Erythroblast (primary cell): ENCODE measurements at regions not wholly inside any gene's neighbourhood (a gene's known extent, or its start where the extent isn't known, plus 50 kb on each side); places are given as distances from the start of the nearest gene placed in this dataset.

ENCODE experiments used
- GATA1 ChIP-seq: IDR thresholded peaks from 2 replicates; pipeline ENCODE4 v1.6.1; 2011; ENCODE audit warnings: low read depth, mild to moderate bottlenecking, control low read depth, low read length, moderate library complexity
- POLR2A ChIP-seq: IDR thresholded peaks from 2 replicates; pipeline ENCODE4 v1.6.1; 2011; ENCODE audit warnings: mild to moderate bottlenecking, low read length

DNA sequence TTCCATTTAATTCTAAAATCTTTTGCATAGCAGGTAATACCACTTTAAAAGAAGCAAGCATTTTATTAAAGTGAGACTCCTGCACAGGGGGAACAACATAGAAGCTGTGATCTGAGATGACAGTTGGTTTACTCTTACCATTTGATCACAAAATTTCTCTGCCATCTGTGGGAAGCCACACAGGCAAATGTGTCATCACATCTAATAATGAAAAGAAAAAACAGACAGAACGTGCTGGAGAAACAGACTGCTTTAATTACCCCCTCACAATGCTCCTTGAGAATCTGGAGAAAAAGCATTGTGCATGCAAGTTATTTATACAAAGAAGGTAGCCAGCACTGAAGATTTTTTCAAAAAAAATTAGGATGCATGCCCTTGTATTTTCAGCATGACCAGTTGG, 165.2 kb upstream of the PTER start:
- TF ChIP-seq POLR2A, result no peak
- TF ChIP-seq GATA1, result no peak
